22Rv1 (cell line): ENCODE measurements at regions not wholly inside any gene's neighbourhood (a gene's known extent, or its start where the extent isn't known, plus 50 kb on each side); places are given as distances from the start of the nearest gene placed in this dataset.

Source experiments
- CTCF ChIP-seq: fragments of 450-650 bp; IDR thresholded peaks from 2 replicates; pipeline ENCODE4 v1.5.1; 2017; ENCODE audit warnings: mild to moderate bottlenecking
- ZFX ChIP-seq: fragments of 450-650 bp; IDR thresholded peaks from 2 replicates; pipeline ENCODE4 v1.6.1; 2017; ENCODE audit warnings: antibody characterized with exemption, borderline replicate concordance

GRCh38 chr1:216883518-216883917, 160.3 kb upstream of the ESRRG start:
- TF ChIP-seq CTCF (no peak), ZFX (no peak)
